H1 (cell line): ENCODE measurements at regions not wholly inside any gene's neighbourhood (a gene's known extent, or its start where the extent isn't known, plus 50 kb on each side); places are given as distances from the start of the nearest gene placed in this dataset.

Experiments used
- CTCF ChIP-seq, 3 experiments: IDR thresholded peaks; 1 replicate in 2 of 3; 2 replicates in 1 of 3; pipeline versions ENCODE4 v1.5.1 to v1.6.1; 2011; ENCODE audit warnings: low read length in 3 of 3, mild to moderate bottlenecking in 3 of 3, inconsistent platforms in 2 of 3, low read depth in 1 of 3, moderate library complexity in 1 of 3; ENCODE audit not compliant: insufficient read depth in 1 of 3; ENCODE audit errors: control extremely low read depth in 1 of 3
- MAX ChIP-seq: IDR thresholded peaks from 2 replicates; pipeline ENCODE4 v1.6.1; 2012; ENCODE audit warnings: inconsistent platforms
- POLR2AphosphoS5 ChIP-seq: IDR thresholded peaks from 2 replicates; pipeline ENCODE4 v1.6.1; 2011; ENCODE audit warnings: low read depth, low read length
- TAF1 ChIP-seq: IDR thresholded peaks from 2 replicates; pipeline ENCODE4 v1.6.1; 2011; ENCODE audit warnings: mild to moderate bottlenecking, low read depth, low read length

GRCh38 chr12:132397152-132397933 is 68.0 kb upstream of the GALNT9 start:
- TF ChIP-seq TAF1 (no peak), CTCF (IDR thresholded peaks at IDR 0.05; ENCODE audit: control extremely low read depth in 1 of 3, insufficient read depth in 1 of 3, low read depth in 1 of 3, low read length in 3 of 3) (no peak), MAX (no peak), POLR2AphosphoS5 (no peak)
